Neural cell (in vitro differentiated cells): ENCODE measurements at regions not wholly inside any gene's neighbourhood (a gene's known extent, or its start where the extent isn't known, plus 50 kb on each side); places are given as distances from the start of the nearest gene placed in this dataset.

Source experiments
- CTCF ChIP-seq: fragments of 450-650 bp; IDR thresholded peaks from 2 replicates; pipeline ENCODE4 v1.5.1; 2014; ENCODE audit warnings: antibody characterized with exemption, mild to moderate bottlenecking, moderate library complexity; ENCODE audit not compliant: poor library complexity, severe bottlenecking
- POLR2AphosphoS5 ChIP-seq: IDR thresholded peaks from 2 replicates; pipeline ENCODE4 v1.6.1; 2012

- TF ChIP-seq CTCF: no peak
- TF ChIP-seq POLR2AphosphoS5: no peak
These were observed 141.7 kb upstream of the PFKP start for GRCh38 chr10:2925631-2926030.
